ENCODE measurements at regions not wholly inside any gene's neighbourhood (a gene's known extent, or its start where the extent isn't known, plus 50 kb on each side); places are given as distances from the start of the nearest gene placed in this dataset.

- Histone ChIP-seq H3K79me2 (ENCODE audit: insufficient read depth, low read length) (no peaks in the 10 kb centered on the region), H3K27me3 (ENCODE audit: insufficient read depth, low read length, poor library complexity, severe bottlenecking) (no peaks in the 10 kb centered on the region), H3K4me1 (ENCODE audit: insufficient read depth, low read length, poor library complexity, severe bottlenecking) (no peaks in the 10 kb centered on the region), H3F3A (ENCODE audit: low read depth) (no peaks in the 10 kb centered on the region), H3K9me3 (ENCODE audit: insufficient read depth, low read depth, low read length) (no peaks in the 10 kb centered on the region), H2AFZ (ENCODE audit: low read length) (no peak overlapping the region), H3K9me2 (replicated peaks; ENCODE audit: low read depth, low read length) (no peaks in the 10 kb centered on the region), H3K4me2 (ENCODE audit: low read depth, low read length, poor library complexity, severe bottlenecking) (no peak overlapping the region), H3K9ac (ENCODE audit: low read depth, low read length, poor library complexity, severe bottlenecking) (no peak overlapping the region), H3K36me3 (ENCODE audit: insufficient read depth, low read length) (no peaks in the 10 kb centered on the region), H4K20me1 (ENCODE audit: insufficient read depth, low read length, poor library complexity, severe bottlenecking) (no peaks in the 10 kb centered on the region), H3K4me3 (ENCODE audit: low read length, poor library complexity, severe bottlenecking) (no peak overlapping the region)
- no peak for TF ChIP-seq CTCF (conservative IDR thresholded peaks at IDR 0.05; ENCODE audit: low read length)
- TF ChIP-seq EZH2phosphoT487 (IDR thresholded peaks at IDR 0.05; ENCODE audit: borderline replicate concordance) = no peak
These were observed 2705.8 kb downstream of the PCDH7 start for GRCh38 chr4:33425936-33426335.

- H4K20me1 ChIP-seq (ENCODE audit: insufficient read depth, low read length, poor library complexity, severe bottlenecking) = no peaks in the 10 kb centered on the region
- H2AFZ ChIP-seq (ENCODE audit: low read length) = no peak overlapping the region
- no peak overlapping the region for H3K9ac ChIP-seq (ENCODE audit: low read depth, low read length, poor library complexity, severe bottlenecking)
- no peaks in the 10 kb centered on the region for H3K36me3 ChIP-seq (ENCODE audit: insufficient read depth, low read length)
- H3K4me2 ChIP-seq (ENCODE audit: low read depth, low read length, poor library complexity, severe bottlenecking) = no peak overlapping the region
- H3K4me1 ChIP-seq (ENCODE audit: insufficient read depth, low read length, poor library complexity, severe bottlenecking) = no peaks in the 10 kb centered on the region
- no peaks in the 10 kb centered on the region for H3K9me2 ChIP-seq (replicated peaks; ENCODE audit: low read depth, low read length)
- no peaks in the 10 kb centered on the region for H3F3A ChIP-seq (ENCODE audit: low read depth)
- H3K79me2 ChIP-seq (ENCODE audit: insufficient read depth, low read length) = no peaks in the 10 kb centered on the region
- H3K4me3 ChIP-seq (ENCODE audit: low read length, poor library complexity, severe bottlenecking) = no peak overlapping the region
- H3K27me3 ChIP-seq (ENCODE audit: insufficient read depth, low read length, poor library complexity, severe bottlenecking) = no peaks in the 10 kb centered on the region
- TF ChIP-seq EZH2phosphoT487 (IDR thresholded peaks at IDR 0.05; ENCODE audit: borderline replicate concordance) = no peak
- TF ChIP-seq CTCF (conservative IDR thresholded peaks at IDR 0.05; ENCODE audit: low read length) = no peak
- no peaks in the 10 kb centered on the region for H3K9me3 ChIP-seq (ENCODE audit: insufficient read depth, low read depth, low read length)
These were observed 2707.5 kb downstream of the PCDH7 start for GRCh38 chr4:33427676-33428075.

GRCh38 chr4:33429971-33430370 lies 2709.8 kb downstream of the PCDH7 start:
- Histone ChIP-seq H3K4me2 (ENCODE audit: low read depth, low read length, poor library complexity, severe bottlenecking) (no peak overlapping the region), H3K9me2 (replicated peaks; ENCODE audit: low read depth, low read length) (no peaks in the 10 kb centered on the region), H3K27me3 (ENCODE audit: insufficient read depth, low read length, poor library complexity, severe bottlenecking) (no peaks in the 10 kb centered on the region), H3K4me1 (ENCODE audit: insufficient read depth, low read length, poor library complexity, severe bottlenecking) (no peaks in the 10 kb centered on the region), H3F3A (ENCODE audit: low read depth) (no peaks in the 10 kb centered on the region), H2AFZ (ENCODE audit: low read length) (no peak overlapping the region), H4K20me1 (ENCODE audit: insufficient read depth, low read length, poor library complexity, severe bottlenecking) (no peaks in the 10 kb centered on the region), H3K9ac (ENCODE audit: low read depth, low read length, poor library complexity, severe bottlenecking) (no peak overlapping the region), H3K9me3 (ENCODE audit: insufficient read depth, low read depth, low read length) (no peaks in the 10 kb centered on the region), H3K79me2 (ENCODE audit: insufficient read depth, low read length) (no peaks in the 10 kb centered on the region), H3K36me3 (ENCODE audit: insufficient read depth, low read length) (no peaks in the 10 kb centered on the region), H3K4me3 (ENCODE audit: low read length, poor library complexity, severe bottlenecking) (no peak overlapping the region)
- TF ChIP-seq EZH2phosphoT487 (IDR thresholded peaks at IDR 0.05; ENCODE audit: borderline replicate concordance) = no peak
- TF ChIP-seq CTCF (conservative IDR thresholded peaks at IDR 0.05; ENCODE audit: low read length) = no peak

All from Loucy (cell line).